GM10266 (cell line): ENCODE measurements at regions not wholly inside any gene's neighbourhood (a gene's known extent, or its start where the extent isn't known, plus 50 kb on each side); places are given as distances from the start of the nearest gene placed in this dataset.

Source experiments
- DNase-seq: peaks from one replicate; pipeline ENCODE4 v3.0.0; 2012; ENCODE audit errors: extremely low spot score
- CTCF ChIP-seq: IDR thresholded peaks from 2 replicates; pipeline ENCODE4 v1.5.1; 2012; ENCODE audit warnings: mild to moderate bottlenecking, low read depth; ENCODE audit not compliant: control insufficient read depth, insufficient read depth; ENCODE audit errors: missing control alignments

- no peak for TF ChIP-seq CTCF
Observed at GRCh38 chr5:61894046-61894445, 412.0 kb upstream of the KIF2A start.

GRCh38 chr5:61896811-61897210 lies 409.2 kb upstream of the KIF2A start:
- no peak for DNase-seq
- no peak for TF ChIP-seq CTCF

More at GRCh38 chr5:61894046-61894445, 412.0 kb upstream of the KIF2A start:
- no peak for DNase-seq

- DNase-seq: no peak
- TF ChIP-seq CTCF: no peak
Observed at GRCh38 chr5:61897251-61897650, 408.8 kb upstream of the KIF2A start.

- DNase-seq: no peak
- no peak for TF ChIP-seq CTCF
Observed at GRCh38 chr5:61901997-61902396, 404.0 kb upstream of the KIF2A start.

GRCh38 chr5:61904730-61905129 lies 401.3 kb upstream of the KIF2A start:
- TF ChIP-seq CTCF: no peak
- no peak for DNase-seq

GRCh38 chr5:61905613-61906012 lies 400.4 kb upstream of the KIF2A start:
- DNase-seq: no peak
- no peak for TF ChIP-seq CTCF

- TF ChIP-seq CTCF: no peak
- DNase-seq: no peak
Observed at GRCh38 chr5:61906820-61907219, 399.2 kb upstream of the KIF2A start.
